H54 (cell line): ENCODE measurements at regions not wholly inside any gene's neighbourhood (a gene's known extent, or its start where the extent isn't known, plus 50 kb on each side); places are given as distances from the start of the nearest gene placed in this dataset.
"Not testable (repeated sequence)": the region's sequence is repeated elsewhere in the genome, so short reads cannot be mapped to it uniquely, and the experiment has no call there.

Experiments used
- DNase-seq: peaks from one replicate; pipeline ENCODE4 v3.0.0; 2011; ENCODE audit warnings: low spot score, mixed read lengths; ENCODE audit not compliant: insufficient read length
- FAIRE-seq: peaks from 3 replicates; lab custom pipeline; 2011; peaks lifted over from hg19 to GRCh38; lab: Jason Lieb, UNC
- POLR2A ChIP-seq: IDR thresholded peaks from 2 replicates; pipeline ENCODE4 v1.6.1; 2011; ENCODE audit warnings: low read depth, mild to moderate bottlenecking, low read length

- DNase-seq, FAIRE-seq: not testable (repeated sequence)
These were observed 75.2 kb upstream of the ZNF337 start for GRCh38 chr20:25771818-25772217.

DNA sequence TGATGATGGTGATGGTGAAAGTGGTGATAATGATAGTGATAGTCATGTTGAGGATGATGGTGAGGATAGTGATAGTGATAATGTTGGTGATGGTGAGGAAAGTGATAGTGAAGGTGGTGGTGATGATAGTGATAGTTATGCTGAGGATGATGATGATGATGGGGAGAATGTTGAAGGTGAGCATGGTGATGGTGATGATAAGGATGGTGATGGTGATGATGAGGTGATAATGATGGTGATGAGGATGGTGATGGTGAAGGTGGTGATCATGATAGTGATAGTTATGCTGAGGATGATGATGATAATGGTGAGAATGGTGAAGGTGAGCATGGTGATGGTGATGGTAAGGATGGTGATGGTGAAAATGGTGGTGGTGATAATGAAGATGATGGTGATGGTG, 64.9 kb upstream of the ZNF337 start:
- DNase-seq (no peak), FAIRE-seq (no peak)
- no peak for TF ChIP-seq POLR2A

DNA sequence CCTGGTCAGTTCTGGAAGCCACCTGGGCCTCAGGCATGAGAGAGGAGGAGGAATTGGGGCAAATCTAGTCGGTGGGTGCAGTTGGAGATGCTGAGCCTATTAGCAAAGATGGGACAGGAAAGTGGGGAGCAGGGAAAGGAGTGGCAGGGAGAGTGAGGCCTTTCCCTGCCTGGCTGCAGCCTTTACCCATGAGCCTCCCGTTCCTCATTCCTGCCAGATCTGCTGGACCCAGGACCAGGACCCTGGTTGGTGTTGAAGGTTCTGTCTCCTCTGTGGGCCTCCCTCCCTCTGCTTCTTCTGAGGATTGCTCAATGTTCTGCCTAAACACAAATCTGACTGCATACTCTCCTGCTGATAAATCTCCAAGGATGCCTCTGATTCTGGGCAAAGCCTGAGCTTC, 64.4 kb upstream of the ZNF337 start:
- not testable (repeated sequence) for DNase-seq, FAIRE-seq

DNA sequence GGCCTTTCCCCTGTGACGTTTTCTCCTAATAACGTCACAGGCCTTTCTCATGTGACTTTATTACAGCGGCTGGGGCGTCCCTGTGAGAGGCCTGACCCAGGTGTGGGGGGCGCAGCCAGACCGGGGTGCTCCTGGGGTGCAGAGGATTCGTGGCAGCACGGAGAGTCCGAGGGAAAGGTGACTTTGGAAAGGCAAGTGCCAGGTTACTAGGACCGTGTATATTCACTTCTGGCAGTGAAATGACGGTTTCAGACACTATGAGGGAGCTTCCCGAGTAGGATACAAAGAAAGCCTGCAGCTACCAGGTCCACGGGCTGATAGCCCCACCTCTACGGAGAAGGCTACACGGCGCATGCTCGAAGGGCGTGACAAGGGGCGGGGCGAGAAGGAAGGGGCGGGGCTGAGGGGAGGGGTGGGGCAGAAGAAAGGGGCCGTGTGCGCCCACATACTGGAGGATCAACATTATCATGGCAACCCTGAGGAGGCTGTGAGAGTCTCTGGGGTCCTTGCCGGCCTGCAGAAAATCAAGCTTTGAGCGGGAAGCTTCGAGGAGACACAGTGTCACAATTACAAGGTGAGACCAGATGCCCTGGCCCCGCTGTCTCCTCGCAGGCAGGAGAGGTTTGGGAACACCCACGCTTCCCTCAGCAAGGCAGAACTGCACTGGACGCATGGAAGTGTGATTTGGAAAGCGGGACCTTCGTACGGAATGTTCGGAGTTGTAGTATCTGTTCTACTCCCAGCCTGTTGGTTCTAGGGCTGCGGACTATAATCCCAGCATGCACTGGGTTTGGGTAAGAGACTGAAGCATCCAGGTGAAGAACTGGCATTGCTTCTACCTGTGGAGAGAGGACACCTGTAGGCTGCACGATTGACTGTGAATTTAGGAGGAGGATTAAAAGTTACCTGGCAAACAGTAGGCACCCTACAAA, 54.4 kb upstream of the ZNF337 start:
- FAIRE-seq, result no peak
- TF ChIP-seq POLR2A, result no peak
- no peak for DNase-seq

DNA sequence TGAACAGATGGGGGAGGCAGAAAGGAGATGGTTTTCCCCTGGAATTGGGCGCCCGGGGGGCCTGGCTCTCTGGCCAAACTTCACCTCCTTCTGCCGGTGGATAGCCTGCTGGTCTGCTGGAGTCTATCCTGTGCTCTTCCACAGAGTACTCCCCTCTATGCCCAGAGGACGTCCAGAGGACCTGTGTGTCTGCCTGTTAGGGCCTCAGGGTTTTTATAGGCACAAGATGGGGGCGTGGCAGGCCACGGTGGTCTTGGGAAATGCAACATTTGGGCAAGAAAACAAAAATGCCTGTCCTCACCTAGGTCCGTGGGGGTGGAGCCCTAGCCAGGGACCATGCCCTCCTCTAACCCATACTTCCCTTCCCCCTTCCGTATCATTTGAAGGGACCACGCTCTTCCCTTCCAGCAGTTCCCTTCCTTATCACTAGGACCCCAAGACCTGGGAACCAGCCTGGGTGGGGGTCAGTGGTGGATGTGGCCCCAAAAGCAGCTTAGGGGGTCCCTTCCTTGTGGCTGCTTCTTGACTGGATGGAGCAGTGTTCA, 53.6 kb upstream of the ZNF337 start:
- DNase-seq (no peak), FAIRE-seq (no peak)
- no peak for TF ChIP-seq POLR2A

DNA sequence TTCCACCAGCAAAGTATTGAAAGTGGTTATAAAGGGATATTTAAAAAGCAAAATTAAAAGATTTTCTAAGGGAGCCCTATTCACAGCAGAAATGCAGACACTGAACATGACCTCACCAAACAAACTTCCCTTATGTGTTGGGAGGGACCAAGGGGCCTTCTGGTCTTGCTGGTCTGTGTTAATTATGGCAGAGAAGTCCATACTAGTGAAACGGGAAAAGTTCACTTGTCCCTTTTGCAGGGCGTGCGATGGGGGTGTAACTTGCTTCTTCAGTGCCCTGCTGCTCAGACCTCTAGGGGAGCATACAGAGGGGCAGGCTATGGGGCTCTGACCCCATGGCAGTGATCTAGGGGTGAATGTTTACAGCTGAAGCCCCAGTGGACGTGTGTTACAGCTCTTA, 53.0 kb upstream of the ZNF337 start:
- DNase-seq, result no peak
- TF ChIP-seq POLR2A, result no peak
- no peak for FAIRE-seq
